Omental fat pad (tissue), 3 donors: ENCODE measurements at regions not wholly inside any gene's neighbourhood (a gene's known extent, or its start where the extent isn't known, plus 50 kb on each side); places are given as distances from the start of the nearest gene placed in this dataset.

ENCODE experiments used
- ATAC-seq: fragments of 150-250 bp; one replicate; pipeline ENCODE4 v1.9.1; 2016; ENCODE audit warnings: mild to moderate bottlenecking, moderate library complexity; ENCODE audit not compliant: low FRiP score
- DNase-seq: peaks from one replicate; pipeline ENCODE4 v3.0.0-alpha.2; 2019; ENCODE audit warnings: low spot score
- CTCF ChIP-seq, 3 donors: fragments of 450-650 bp; IDR thresholded peaks; one replicate each; pipeline ENCODE4 v1.5.1; 2016 to 2017; ENCODE audit warnings: antibody characterized with exemption in 3 of 3, mild to moderate bottlenecking in 3 of 3, moderate library complexity in 2 of 3

DNA sequence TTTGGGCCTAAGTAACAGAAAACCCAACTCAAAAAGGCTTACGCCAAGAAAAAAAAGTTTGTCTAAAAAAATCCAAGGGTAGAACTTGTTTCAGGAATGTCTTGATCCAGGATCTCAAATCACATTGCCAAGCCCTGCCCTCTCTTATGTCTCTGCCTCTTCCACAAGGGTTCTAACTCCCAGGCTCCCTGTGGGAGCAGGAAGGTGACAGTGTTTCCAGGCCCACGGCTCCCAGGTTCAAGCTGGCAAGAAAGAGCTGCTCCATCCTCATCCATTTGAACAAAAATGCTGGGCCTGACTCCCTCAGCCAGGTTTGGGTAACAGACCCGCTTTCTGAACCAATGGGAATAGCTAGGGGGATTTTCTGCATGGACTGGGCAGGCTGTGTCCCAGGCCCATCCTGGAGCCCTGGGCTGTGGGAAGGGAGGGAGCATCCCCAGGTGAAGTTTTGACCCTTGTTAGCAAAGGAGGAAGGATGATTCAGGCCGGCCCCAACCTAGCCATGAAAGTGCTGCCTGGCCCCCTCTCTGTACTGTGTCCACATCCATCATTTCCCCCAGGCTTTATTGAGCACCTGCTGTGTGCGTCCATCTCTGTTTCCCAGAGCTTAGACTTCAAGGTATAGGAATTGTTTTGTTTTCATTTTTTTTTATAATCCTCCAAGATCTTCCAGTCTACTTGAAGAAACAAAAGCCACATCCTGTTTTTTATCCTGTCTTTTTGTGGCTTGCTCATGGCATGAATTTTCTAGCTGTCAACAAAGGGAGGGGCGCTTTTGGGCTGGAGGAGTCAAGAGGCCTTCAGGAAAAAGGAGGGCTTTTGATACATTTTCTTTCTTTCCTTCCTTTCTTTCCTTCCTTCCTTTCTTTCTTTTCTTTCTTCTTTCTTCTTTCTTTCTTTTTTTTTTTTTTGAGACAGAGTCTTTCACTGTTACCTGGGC, 159.8 kb downstream of the TFAP2C start:
- DNase-seq (no peak), ATAC-seq (peak; percentile 3)
- no peak for TF ChIP-seq CTCF (IDR thresholded peaks at IDR 0.05)

DNA sequence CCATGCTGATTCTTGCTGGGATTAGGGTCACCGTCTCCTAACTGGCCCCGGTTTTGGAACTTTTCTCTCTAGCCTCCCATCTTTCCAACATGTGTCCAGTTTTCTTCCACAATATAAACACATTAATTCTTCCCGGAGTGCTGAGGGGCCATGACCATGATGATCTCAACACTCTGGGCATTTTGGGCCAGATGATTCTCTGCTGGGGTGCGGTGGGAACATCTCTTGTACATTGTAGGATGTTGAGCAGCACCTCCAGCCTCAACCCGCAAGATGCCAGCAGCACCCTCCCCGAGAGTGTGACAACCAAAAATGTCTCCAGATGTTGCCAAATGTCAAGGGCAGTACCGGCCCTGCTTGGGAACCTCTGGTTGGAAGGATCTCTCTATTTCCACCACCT, 164.8 kb downstream of the TFAP2C start:
- no peak for TF ChIP-seq CTCF (IDR thresholded peaks at IDR 0.05)
- ATAC-seq (no peak), DNase-seq (no peak)

DNA sequence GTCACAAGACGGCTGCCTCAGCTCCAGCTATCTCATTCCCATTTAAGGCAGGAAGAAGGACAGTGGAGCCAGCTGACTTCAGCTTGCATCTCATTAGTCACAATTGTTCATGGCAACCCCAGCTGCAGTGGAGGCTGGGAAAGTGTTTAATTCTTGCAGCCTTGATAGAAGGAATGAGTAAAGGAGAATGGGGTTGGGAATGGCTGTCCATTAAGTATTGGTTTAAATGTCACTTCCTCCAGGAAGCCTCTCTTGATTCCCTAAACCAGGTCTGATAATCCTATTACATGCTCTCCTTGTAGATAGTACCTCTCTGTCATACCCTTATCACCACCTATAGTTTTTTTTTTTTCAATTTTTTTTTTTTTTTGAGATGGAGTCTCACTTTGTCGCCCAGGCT, 166.4 kb downstream of the TFAP2C start:
- DNase-seq (no peak), ATAC-seq (no peak)
- no peak for TF ChIP-seq CTCF (IDR thresholded peaks at IDR 0.05)

GRCh38 chr20:56796345-56796744, 167.2 kb downstream of the TFAP2C start:
- TF ChIP-seq CTCF (IDR thresholded peaks at IDR 0.05) = no peak
- no peak for DNase-seq
- no peak for ATAC-seq

DNA sequence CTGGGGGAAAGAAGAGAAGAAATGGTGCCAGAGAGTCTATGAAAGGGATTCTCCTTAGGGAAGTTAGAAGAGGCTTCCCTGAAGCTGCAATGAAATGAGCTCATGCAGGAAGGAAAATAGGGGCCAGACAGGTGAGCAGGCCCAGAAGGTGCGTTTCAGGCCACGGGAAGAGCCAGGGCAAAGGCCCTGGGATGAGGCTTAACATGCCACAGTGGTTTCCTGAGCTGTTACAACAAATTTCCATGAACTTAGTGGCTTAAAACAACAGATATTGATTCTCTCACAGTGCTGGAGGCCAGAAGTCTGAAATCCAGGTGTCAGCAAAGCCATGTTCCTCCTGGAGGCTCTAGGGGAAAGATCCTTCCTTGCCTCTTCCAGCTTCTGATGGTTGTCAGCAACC, 167.9 kb downstream of the TFAP2C start:
- TF ChIP-seq CTCF (IDR thresholded peaks at IDR 0.05) = no peak
- DNase-seq (no peak), ATAC-seq (no peak)

- ATAC-seq (no peak), DNase-seq (no peak)
- TF ChIP-seq CTCF (IDR thresholded peaks at IDR 0.05) = no peak
Measured at GRCh38 chr20:56798634-56799033, 169.5 kb downstream of the TFAP2C start.

DNA sequence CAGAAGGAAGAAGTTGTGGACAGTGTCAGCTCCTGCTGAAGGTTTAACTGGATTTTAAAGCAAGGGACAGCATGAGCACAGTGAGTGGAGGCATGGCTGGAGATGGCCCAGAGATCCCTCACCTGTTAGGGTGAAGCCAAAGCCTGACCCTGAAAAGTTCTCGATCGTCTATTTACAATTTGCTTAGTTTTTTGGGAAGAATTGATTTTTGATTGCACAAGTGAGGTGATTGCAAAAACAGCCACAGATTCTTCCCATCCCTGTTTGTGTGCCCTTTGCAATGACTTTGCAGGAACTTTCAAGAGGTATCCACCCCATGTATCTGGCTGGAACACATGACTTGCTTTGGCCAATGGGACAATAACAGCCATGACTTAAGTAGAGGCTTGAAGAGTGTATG, 170.1 kb downstream of the TFAP2C start:
- DNase-seq (no peak), ATAC-seq (no peak)
- TF ChIP-seq CTCF (IDR thresholded peaks at IDR 0.05) = no peak
